ENCODE measurements at regions not wholly inside any gene's neighbourhood (a gene's known extent, or its start where the extent isn't known, plus 50 kb on each side); places are given as distances from the start of the nearest gene placed in this dataset.
A peak's percentile ranks its signal among the peaks of the same experiment; 100 is the strongest.

DNA sequence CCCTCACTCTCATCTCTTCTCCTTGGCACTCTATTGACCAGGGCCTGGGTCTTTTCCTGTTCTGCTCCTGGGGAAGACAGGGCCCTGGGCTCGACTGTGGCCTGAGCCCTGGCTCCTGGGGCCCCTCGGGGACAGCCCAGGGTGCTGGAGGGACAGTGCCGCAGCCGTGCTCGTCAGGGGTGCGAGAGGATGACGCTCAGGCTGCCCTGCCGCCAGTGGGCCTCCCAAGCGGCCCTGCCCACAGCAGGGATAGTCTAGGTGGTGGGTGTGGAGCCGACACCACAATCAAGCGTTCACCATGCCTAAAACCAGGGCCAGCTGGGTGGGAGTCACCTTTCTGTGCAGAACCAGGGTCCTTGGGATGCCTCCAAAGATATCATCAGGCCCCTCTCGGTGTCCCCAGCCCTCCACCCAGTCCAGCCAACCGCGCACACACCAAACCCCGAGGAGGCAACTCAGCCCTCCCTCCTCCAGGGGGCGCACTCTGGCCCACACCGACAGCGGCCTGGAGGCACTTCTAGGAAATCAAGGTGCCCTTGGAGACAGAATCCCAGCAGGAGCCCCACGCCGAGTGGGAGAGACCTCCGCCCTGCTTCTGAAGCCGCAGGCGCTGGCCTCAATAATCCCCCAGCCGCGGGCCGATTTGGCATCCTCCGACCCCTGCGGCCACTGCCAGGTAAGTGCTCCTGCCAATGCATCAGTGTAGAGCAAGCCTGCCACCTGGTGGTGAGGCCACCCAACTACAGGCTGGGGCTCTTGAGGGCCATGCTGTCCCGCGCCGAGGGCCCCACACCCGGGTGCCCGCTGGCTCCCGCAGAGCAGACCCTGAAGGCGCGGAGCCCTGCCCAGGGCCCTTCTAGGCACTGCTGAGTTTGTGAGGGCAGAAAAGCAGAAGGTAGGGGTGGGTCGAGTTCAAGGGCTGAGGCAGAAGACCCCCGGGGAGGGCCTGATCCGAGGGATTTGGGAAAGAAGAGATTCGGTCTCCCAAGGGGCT, 496.4 kb downstream of the BUD13 start:
- peak; percentile 19 for DNase-seq

DNA sequence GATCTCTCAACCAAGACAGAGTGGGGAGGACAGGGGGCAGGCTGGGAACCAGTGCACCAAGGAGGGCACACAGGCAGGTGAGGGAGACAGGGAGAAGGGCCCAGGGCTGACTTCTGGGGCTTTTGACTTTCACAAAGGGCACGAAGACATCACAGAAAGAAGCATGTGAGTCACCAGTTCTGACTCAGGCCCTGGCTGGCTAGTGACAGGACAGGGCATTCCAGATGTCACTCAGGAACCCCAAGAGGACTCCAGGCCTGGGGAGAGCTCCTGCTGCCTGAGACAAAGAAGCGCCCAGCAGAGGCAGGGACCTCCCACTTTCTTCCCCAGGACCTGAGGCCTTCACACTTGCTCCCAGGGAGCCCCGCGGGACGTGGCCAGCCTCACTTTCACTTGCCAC, 497.2 kb downstream of the BUD13 start:
- no peak for DNase-seq

DNA sequence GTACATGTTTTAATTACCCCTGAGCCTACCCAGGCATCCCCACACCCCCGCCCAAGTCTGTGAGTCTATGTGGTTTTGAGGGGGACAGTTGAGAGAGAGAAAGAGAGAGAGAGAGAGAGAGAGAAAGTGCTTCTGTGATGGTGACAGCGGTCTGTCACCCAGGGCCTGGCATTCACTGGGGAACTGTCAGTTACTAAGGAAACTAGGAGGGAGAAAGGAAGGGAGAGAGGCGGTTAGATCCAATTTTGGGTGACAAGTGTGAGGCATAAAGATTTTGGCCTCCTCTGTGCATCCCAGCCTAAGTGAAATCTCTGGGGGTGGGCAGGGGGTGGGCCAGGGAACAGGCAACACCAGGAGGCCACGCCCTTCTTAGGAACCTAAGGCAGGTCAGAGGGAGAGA, 498.3 kb downstream of the BUD13 start:
- DNase-seq: no peak

DNA sequence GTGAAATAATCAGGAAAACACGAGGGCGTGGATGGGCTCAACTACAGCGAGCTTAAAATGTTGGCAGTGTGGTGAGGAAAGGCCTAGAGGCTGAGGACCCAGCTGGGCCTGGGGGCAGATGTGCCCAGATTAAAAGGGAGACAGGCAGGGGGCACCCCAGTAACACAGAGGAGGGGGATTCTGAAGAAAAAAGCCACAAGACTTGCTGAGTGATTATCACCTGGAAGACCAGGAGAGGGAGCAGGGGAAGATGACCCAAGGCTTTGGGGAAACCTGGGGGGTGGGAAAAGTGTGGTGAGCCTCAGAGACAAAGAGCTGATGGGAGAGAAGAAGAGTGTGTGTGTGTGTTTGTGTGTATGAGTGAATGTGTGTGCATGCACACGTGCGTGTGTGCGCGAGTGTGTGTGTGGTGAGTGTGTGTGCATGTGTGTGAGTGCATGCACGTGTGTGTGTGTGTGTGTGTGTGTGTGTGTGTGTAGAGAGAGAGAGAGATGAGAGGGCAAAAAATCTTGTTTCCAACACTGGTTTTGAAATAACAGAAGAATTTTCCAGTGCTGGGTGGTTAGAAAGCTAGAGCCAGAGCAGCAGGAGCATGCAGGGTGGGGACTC, 500.5 kb downstream of the BUD13 start:
- DNase-seq: no peak

DNA sequence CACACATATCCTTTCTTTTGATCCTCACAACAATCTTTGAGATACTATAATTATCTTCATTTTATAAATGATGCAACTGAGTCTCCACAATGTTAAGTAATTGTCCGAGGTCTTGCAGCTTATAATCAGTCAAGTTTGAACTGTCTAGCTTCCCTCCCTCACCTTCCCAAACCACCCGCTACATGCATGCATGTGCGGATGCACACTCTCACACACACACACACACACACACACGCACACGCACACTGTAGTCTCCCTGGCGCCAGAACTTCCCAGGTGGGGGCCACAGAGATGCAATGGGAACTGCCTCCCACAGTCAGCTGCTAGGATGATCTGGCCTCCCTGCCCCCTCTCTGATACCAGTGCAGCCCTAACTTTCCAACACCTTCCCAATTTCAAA, 501.3 kb downstream of the BUD13 start:
- DNase-seq: no peak

DNA sequence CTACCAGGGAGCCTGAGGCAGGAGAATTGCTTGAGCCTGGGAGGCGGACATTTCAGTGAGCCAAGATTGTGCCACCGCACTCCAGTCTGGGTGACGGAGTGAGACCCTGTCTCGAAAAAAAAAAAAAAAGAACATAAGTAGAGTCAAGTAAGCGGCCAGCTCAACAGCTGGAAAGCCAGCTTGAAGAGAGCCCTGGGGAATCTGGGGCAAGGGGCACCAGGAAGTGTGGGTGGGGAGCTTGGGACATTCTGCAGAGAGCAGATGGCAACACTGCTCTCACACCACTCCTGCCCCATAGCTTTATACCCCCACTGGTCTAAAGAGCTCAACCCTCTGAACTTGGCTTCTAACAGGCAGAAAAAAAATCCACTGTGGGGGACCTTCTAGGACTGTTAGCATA, 505.6 kb downstream of the BUD13 start:
- no peak for DNase-seq

DNA sequence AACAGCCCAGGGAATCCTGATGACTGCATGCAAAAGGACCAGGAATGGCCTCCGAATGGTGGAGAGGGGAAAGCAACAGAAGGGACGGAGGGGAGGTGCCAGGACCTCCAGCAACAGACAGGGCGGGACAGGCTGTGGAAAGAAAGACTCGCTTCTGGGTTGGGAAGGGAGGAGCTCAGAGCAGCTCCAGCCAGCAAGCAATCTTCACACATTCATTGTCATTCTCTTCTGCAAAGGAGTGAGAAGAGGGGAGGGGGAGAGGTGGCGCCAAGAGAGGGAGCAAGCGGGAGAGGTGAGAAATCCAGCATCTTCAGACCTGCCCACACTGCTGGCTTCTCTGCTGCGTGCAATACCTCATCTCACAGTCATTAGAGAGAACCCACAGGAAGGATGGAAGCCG, 509.0 kb downstream of the BUD13 start:
- DNase-seq: no peak

DNA sequence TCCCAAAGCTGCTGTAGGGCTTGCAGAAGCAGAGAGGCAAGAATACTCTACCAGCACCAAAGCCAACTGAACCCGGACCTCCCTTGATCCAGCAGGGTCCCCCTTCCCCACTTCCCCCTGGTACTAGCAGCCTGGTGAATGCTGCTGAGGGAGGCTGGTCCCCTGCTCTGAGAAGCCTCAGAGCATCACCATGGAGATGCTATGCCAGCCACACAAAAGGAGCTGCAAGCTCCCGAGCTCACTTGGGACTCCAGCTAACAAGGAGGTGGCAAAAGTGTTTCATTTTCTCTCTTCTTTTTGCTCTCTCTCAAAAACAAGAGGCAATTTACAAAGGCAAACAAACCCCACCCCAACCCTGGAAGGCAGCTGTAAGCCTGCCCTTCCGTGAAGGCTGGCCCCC, 509.8 kb downstream of the BUD13 start:
- no peak for DNase-seq

DNA sequence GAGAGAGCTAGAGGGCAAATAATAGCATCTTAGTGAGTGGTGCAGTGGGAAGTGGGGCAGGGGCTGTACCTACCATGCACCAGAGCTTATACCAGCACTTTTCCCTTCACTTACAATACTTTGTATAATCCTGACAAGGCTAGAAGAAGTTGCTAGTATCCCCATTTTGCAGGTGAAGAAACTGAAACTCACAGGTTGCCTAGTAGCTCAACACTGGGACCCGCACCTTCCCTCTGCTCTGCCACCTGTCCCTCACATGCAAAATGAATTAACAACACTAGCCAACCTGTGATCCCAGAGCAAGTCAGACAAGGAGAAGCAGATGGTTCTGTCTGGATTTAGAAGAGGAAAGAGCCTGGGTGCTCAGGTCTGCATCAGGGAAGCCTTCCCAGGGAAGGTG, 510.4 kb downstream of the BUD13 start:
- no peak for DNase-seq

DNA sequence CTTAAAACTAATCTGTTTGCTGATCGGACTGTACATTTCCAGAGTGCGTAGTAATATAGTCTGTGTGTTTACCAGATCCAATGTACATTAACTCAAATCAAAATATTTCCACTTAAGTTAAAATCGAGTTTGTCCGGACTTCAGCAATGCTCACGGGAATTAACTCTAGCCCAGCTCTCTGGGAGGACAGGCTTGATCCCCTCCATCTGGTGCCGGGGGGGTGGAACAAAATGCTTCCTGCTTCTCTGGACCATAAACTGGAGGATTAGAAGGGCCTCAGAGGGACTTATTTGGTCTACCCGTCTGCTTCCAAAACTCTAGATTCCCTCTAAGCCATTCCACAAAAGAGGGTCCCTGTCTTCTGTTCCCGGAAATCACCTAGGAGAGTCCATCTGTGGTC, 511.2 kb downstream of the BUD13 start:
- no peak for DNase-seq

DNA sequence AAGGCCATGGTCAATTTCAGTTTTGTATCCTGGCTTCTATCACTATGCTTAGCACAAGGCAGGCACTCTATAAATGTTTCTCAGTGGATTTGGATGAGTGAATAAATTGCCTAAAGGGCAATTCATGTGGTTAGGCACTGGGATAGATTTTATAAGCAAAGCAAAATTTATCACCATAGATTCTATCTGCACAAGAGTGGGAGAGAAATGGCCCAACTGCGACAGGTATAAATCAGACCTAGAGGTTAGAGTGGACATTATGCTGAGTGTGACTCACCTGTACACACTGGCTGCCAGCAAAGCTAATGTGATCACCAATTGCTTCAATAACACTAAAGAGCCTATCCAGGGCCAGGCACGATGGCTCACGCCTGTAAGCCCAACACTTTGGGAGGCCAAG, 514.0 kb downstream of the BUD13 start:
- DNase-seq: no peak

DNA sequence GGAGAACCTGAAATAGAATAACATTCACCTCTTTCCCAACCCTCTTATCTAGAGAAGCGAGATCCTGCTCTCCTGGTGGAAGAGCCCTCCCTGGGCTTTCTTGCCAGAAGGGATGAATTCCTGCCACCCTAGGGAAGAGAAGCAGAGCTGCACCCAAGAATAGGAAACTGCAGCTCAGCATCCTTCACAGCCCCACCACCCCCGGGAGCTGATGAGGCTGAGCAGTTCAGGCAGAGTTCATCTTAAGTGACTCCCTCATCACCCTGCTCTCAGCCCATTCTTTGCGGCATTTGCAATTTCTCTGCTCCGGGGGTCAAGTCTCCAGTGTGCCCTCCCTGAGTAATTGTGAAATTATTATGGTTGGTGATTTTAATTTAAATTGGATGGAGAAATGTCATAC, 514.9 kb downstream of the BUD13 start:
- no peak for DNase-seq

DNA sequence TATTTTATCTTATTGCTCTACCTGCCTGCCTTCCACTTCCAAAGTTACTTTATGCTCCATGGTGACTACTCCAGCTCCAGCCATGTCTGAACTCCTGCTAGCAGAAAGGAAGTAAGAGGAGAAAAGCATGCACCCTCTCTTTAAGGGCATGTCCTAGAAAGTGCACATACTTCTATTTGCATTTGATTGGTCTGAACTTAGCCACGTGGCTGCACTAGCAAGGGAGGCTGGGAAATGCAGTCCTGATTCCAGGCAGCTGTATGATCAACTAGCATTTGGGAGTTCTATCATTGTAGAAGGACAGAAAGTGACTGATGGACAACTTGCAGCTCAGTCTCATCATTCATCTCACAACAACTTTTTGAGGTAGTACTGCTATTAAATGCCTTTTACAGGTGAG, 515.7 kb downstream of the BUD13 start:
- DNase-seq: no peak

DNA sequence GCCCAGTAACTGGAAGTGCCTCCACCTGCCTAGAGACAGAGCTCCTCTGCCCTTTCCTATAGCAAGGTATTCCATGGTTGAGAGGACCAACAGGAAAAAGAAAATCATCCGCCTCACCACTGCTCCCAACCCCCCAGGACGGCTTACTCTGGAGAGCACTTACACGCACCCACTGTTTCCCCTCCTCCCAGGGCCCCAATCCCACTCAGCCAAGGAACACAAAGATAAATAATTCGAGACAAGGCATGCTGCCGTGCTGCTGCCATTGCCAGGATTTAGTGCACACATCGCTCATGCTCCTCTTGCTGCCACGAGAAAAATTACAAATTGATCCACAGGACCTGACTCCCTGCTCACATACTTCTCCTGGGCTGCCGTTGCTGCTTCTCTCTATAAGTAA, 516.6 kb downstream of the BUD13 start:
- no peak for DNase-seq

DNA sequence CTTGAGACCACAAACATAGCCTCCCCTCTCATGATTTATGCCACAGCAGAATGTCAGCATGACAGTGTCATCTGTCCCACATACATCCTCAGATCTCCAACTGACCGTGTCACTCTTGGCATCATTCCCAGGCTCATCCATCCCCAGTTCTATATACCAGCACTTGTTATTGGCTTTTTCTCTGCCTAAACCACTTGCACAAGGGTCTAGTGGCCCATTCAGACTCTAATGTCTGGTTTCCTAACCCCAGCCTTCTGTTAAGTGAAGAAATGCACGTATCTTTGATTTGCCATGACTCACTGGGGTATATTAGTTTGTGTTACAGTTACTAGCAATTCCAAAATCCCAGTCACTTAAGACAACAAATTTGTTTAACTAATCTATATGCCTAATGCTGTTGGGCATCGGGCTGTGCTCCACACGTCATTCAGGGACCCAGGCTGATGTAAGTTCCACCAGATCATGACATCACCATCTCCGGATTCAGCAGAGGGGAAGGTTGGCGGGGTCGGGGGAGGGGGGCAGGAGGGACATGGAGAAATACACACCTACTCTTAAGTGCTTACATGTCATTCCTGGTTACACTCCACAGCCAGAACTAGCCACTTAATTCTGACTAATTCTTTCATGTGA, 517.4 kb downstream of the BUD13 start:
- DNase-seq: no peak

DNA sequence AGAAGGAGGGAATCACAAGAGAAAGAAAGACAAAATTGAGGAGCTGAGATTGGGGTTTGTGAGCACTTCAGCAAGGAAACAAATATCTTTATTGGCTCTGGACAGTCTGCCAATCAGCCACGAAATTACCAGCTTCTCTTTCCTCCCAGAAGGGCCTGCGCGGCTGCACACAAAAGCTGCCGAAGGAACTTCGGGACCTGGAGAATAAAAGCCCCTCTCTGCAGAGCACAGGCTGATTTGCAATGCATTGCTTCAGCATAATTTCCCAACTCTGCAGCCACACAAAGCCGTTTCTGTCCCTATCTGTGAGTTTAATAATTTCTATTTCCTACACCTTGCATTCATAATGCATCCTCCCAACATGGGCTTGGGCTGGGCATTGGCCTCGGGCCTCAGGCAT, 522.6 kb downstream of the BUD13 start:
- DNase-seq: no peak

DNA sequence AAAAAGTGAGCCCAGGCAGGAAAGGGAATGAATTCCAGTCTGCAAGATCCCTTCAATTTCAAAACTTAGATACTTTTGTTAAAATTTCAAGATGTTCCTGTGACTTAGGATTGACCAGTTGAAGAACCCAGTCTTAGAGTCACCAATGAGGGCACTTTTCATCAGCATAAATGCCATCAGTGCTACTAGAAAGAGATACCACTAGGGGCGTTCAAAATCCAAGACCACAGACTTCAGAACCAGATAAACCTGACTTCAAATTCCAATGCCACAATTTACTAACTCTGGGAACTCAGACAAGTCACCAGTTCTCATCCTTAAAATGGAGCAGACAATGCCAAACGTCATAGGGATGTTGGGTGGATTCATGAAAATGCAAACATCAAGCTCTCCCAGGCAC, 523.2 kb downstream of the BUD13 start:
- DNase-seq: no peak

DNA sequence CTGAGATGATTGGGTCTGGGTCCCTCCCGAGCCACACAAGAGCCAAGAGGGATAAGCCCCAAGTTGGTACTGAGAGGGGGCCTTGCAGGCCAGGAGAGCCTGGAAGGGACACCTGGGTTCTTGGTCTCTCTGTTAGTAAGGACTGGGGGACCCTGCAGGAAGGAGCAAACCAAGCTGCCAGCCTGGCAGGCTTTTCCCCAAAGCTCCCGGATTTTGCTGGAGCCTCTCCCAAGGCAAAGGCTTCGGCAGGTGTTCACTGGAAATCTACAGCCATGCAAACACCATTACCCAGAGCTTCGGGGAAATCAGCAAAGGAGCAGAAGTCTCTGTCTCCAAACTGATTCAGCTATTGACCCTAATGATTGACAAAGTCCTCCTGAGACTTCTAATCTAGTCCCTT, 527.9 kb downstream of the BUD13 start:
- no peak for DNase-seq

DNA sequence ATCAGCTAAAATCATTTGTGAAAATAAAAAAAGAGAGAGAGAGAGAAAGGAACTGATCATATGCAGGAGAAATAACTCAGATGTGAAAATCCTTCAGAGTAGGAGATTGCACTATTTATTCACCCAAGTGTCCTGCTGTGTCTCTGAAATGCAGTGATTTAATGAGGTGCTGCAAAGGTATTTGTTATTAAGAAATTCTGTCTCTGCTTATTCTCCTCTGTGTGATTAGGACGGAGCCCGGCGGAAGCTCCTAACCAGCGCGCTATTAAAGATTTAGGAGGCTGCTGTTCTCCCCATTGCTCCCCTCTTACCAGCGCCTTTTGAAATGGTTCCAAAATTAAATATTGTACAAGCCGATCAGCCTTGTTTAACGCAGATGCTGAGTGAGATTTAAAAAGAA, 528.3 kb downstream of the BUD13 start:
- DNase-seq: no peak

DNA sequence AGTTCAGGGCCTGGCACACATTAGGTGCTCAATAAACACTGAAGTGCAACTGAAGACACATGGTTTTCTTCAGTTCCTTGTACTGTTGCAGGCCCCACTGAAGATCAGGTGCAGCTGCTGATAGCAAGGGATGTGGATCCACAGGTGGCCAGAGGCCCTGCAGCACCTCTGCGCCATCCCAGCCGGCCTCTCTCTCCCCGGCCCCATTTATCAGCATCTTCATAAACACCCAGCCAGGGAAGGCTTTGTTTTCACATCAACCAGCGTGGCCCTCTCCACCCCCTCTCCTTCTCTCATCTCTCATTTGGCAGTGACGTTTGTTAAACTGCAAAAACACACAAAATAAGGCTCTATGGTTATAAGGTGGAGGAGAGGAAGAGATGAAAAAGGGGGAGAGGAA, 528.8 kb downstream of the BUD13 start:
- DNase-seq: no peak

DNA sequence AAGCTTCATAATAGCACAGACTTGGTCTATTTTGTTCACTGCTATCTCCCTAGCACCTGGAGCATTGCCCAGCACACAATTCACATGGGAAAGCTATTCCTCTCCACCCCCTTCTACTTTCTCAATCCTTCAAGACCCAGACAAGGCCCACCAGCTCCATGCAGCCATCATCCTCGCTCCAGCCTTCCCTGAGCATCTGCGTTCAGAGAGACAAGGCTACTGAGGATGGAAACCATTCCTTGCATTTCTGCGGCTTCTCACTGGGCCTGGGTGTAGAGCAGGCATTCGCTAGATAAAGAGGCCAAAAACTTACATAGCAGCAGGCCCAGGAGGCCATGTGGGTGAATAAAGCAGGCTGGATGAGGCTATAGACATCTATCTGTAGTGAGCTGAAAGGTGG, 530.8 kb downstream of the BUD13 start:
- DNase-seq: no peak

DNA sequence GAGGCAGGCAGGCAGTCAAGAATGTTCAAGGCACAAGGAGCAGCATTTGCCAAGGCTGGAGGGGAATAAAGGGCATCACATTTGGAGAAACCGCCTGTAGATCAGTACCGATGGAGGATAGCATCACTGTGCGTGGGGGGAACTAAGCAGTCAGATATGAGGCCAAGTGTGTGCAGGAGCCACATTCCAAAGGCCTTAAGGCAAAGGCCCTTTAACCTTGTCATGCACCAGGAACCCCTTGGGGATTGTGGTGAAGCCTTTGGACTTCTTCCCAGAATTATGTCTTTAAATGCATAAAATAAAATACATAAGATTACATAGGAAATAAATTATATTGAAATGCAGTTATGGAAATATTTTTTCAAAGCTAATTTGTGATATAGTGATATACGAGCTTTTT, 532.1 kb downstream of the BUD13 start:
- no peak for DNase-seq

DNA sequence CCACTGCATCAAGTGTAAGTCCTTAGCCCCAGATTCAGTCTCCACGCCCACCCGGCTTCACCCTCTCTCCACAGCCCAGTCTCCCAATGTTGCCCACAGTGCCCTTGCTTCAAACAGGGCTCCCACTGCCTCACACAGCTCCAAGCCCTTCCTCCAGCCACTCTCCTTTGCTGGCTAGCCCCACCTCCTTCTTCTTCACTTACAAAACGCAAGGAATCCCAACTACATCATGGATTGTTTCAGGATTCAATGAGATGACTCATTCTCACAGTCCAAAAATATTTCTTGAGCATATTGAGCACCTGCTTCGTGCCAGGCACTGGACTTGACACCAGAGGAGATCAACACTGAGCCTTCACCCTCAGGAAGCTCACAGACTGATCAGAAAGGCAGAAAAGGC, 533.5 kb downstream of the BUD13 start:
- no peak for DNase-seq

DNA sequence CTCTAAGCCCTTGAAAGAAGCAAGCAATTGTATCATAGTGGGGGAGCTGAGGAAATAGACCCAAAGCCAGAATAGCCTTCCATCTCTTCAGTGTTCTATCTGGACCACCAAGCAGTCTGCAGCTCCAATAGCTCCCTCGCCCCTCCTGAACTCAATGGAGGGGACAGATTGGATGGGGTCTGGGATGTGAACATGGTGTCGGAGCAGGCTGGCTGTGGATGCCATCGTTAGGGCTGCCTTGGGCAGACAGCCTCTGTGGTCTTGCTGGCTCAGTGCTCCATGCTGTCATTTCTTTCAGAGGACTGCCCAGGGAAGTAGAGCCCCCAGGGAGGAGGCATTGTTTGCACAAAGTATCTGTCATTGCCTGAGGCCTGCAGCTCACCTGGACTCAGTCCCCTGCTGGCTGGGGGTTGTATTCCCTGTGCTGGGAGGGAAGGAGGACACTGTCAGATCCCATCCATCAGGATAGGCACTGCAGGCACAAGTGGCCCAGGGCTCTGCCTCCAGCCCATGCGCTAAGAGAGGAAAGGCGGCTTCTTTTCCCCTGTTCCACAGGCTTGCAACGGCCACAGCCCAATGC, 537.7 kb downstream of the BUD13 start:
- no peak for DNase-seq
